CD4-positive, alpha-beta memory T cell (primary cell): ENCODE measurements at regions not wholly inside any gene's neighbourhood (a gene's known extent, or its start where the extent isn't known, plus 50 kb on each side); places are given as distances from the start of the nearest gene placed in this dataset.
A peak's percentile ranks its signal among the peaks of the same experiment; 100 is the strongest.

Experiments used
- CTCF ChIA-PET: fragments of 350-600 bp; sonication (Branson Sonifier 250); formaldehyde crosslinking; loops from one replicate; lab custom pipeline; 2021; ENCODE audit warnings: inconsistent platforms; ENCODE audit not compliant: partially characterized antibody; lab: Charles Lee
- POLR2A ChIA-PET: fragments of 350-600 bp; sonication (Branson Sonifier 250); formaldehyde crosslinking; loops from one replicate; lab custom pipeline; 2021; ENCODE audit not compliant: partially characterized antibody; lab: Charles Lee
- DNase-seq, 5 donors: peaks; one replicate each; pipeline versions ENCODE4 v3.0.0 to v3.0.0-alpha.2; 2020 to 2022; ENCODE audit warnings: mixed read lengths in 1 of 5
- H3K27ac ChIP-seq: one replicate; pipeline ENCODE4 v1.7.0; 2013; ENCODE audit warnings: low read depth, low read length
- H3K27me3 ChIP-seq: 2 replicates; pipeline ENCODE4 v1.7.0; 2013; ENCODE audit warnings: mild to moderate bottlenecking, low read length, moderate library complexity; ENCODE audit not compliant: insufficient read depth
- H3K36me3 ChIP-seq: 2 replicates; pipeline ENCODE4 v1.7.0; 2013; ENCODE audit warnings: mild to moderate bottlenecking, low read length, moderate library complexity; ENCODE audit not compliant: insufficient read depth
- H3K4me1 ChIP-seq: 2 replicates; pipeline ENCODE4 v1.7.0; 2013; ENCODE audit warnings: mild to moderate bottlenecking, low read length, moderate library complexity; ENCODE audit not compliant: insufficient read depth
- H3K4me3 ChIP-seq, 2 donors: one replicate each; pipeline ENCODE4 v1.7.0; 2013; ENCODE audit warnings: low read length in 2 of 2, mild to moderate bottlenecking in 1 of 2
- H3K9me3 ChIP-seq, 2 donors: one replicate each; pipeline ENCODE4 v1.7.0; 2013; ENCODE audit warnings: low read length in 2 of 2, control low read depth in 1 of 2; ENCODE audit not compliant: control insufficient read depth in 1 of 2
- H3K27ac Mint-ChIP-seq, 7 donors: one replicate each; pipeline ENCODE4 v1.8.0; 2020 to 2021; ENCODE audit warnings: mixed read lengths in 7 of 7, mild to moderate bottlenecking in 6 of 7, inconsistent platforms in 3 of 7, moderate library complexity in 3 of 7
- H3K27me3 Mint-ChIP-seq, 2 donors: one replicate each; pipeline ENCODE4 v1.8.0; 2020 to 2021; ENCODE audit warnings: mixed read lengths in 2 of 2
- H3K36me3 Mint-ChIP-seq, 2 donors: one replicate each; pipeline ENCODE4 v1.8.0; 2020 to 2021; ENCODE audit warnings: mixed read lengths in 2 of 2, inconsistent platforms in 1 of 2, mild to moderate bottlenecking in 1 of 2
- H3K4me1 Mint-ChIP-seq, 4 donors: one replicate each; pipeline ENCODE4 v1.8.0; 2020 to 2021; ENCODE audit warnings: mixed read lengths in 4 of 4, mild to moderate bottlenecking in 1 of 4
- H3K4me3 Mint-ChIP-seq, 8 donors: one replicate each; pipeline ENCODE4 v1.8.0; 2020 to 2021; ENCODE audit warnings: mixed read lengths in 8 of 8, mild to moderate bottlenecking in 7 of 8, moderate library complexity in 6 of 8, inconsistent platforms in 3 of 8
- H3K9me3 Mint-ChIP-seq, 8 donors: one replicate each; pipeline ENCODE4 v1.8.0; 2020 to 2021; ENCODE audit warnings: mixed read lengths in 8 of 8, mild to moderate bottlenecking in 5 of 8, inconsistent platforms in 3 of 8, moderate library complexity in 1 of 8
- intact Hi-C: fragments of 100-400 bp; cut with micrococcal nuclease; formaldehyde crosslinking; loops from one replicate; pipeline ENCODE4 v1.15.1; 2023

- Mint-ChIP-seq H3K27ac (peak overlapping the region in 3 of 7 donors; percentile 8 to 42 (median 35)), H3K9me3 (peaks cover 0 to 6% (median 0%) of the 10 kb centered on the region in 8 donors), H3K4me3 (no peak overlapping the region), H3K4me1 (peaks cover 4 to 6% (median 5%) of the 10 kb centered on the region in 4 donors), H3K36me3 (peaks cover 25 to 32% of the 10 kb centered on the region in 2 donors), H3K27me3 (no peaks in the 10 kb centered on the region)
- intact Hi-C loops, result no loop called here
- Histone ChIP-seq H3K4me3 (no peak overlapping the region), H3K4me1 (peaks cover 7% of the 10 kb centered on the region), H3K36me3 (peaks cover 48% of the 10 kb centered on the region), H3K27ac (no peak overlapping the region), H3K9me3 (no peaks in the 10 kb centered on the region), H3K27me3 (no peaks in the 10 kb centered on the region)
- DNase-seq, result no peak
- ChIA-PET POLR2A (interaction anchor here (0.8 to 1.4 kb wide), 4 partner anchors 40 to 168 kb away, joined by 3 to 7 read pairs (median 4); no protein-coding TSS in a partner anchor), CTCF (no interaction called here)
Measured at GRCh38 chr17:77499699-77500435, 359.1 kb downstream of the SEC14L1 start.

GRCh38 chr17:77501101-77501566 lies 360.4 kb downstream of the SEC14L1 start:
- no peaks in the 10 kb centered on the region for H3K9me3 ChIP-seq
- H3K36me3 ChIP-seq, result peaks cover 38% of the 10 kb centered on the region
- Mint-ChIP-seq H3K9me3 (peaks cover 0 to 6% (median 0%) of the 10 kb centered on the region in 8 donors), H3K36me3 (peaks cover 20 to 26% of the 10 kb centered on the region in 2 donors), H3K4me1 (peaks cover 0 to 2% (median 0%) of the 10 kb centered on the region in 4 donors), H3K4me3 (no peak overlapping the region), H3K27me3 (no peaks in the 10 kb centered on the region), H3K27ac (peak overlapping the region in 5 of 7 donors; percentile 15 to 79 (median 42))
- peak in 2 of 5 donors; percentile 33 to 37 for DNase-seq
- H3K27ac ChIP-seq, result no peak overlapping the region
- ChIA-PET CTCF (interaction anchor here (0.8 to 1.4 kb wide), 5 partner anchors 11 to 102 kb away, joined by 3 to 4 read pairs (median 3); no protein-coding TSS in a partner anchor), POLR2A (interaction anchor here (0.8 to 1.7 kb wide), 4 partner anchors 9 to 170 kb away, joined by 3 to 4 read pairs (median 4); no protein-coding TSS in a partner anchor)
- H3K27me3 ChIP-seq, result no peaks in the 10 kb centered on the region
- H3K4me1 ChIP-seq, result no peaks in the 10 kb centered on the region
- intact Hi-C loops, result no loop called here
- no peak overlapping the region for H3K4me3 ChIP-seq

GRCh38 chr17:77501751-77502625 lies 361.2 kb downstream of the SEC14L1 start:
- ChIA-PET CTCF (interaction anchor here (0.8 to 1.4 kb wide), 5 partner anchors 11 to 103 kb away, joined by 3 to 4 read pairs (median 3); no protein-coding TSS in a partner anchor), POLR2A (interaction anchor here (0.8 to 1.7 kb wide), 5 partner anchors 10 to 171 kb away, joined by 3 to 4 read pairs (median 3); no protein-coding TSS in a partner anchor)
- Mint-ChIP-seq H3K4me3 (no peak overlapping the region), H3K9me3 (peaks cover 0 to 6% (median 0%) of the 10 kb centered on the region in 8 donors), H3K27ac (peak overlapping the region in 4 of 7 donors; percentile 4 to 88 (median 58)), H3K36me3 (peaks cover 20 to 26% of the 10 kb centered on the region in 2 donors), H3K27me3 (no peaks in the 10 kb centered on the region), H3K4me1 (peaks cover 0 to 2% (median 0%) of the 10 kb centered on the region in 4 donors)
- H3K4me1 ChIP-seq, result no peaks in the 10 kb centered on the region
- H3K27ac ChIP-seq, result no peak overlapping the region
- no peaks in the 10 kb centered on the region for H3K27me3 ChIP-seq
- H3K9me3 ChIP-seq, result no peaks in the 10 kb centered on the region
- peaks cover 30% of the 10 kb centered on the region for H3K36me3 ChIP-seq
- no peak for DNase-seq
- H3K4me3 ChIP-seq, result no peak overlapping the region
- intact Hi-C loops, result no loop called here

- H3K36me3 Mint-ChIP-seq, result peaks cover 20 to 26% of the 10 kb centered on the region in 2 donors
- Histone ChIP-seq H3K4me3 (no peak overlapping the region), H3K4me1 (no peaks in the 10 kb centered on the region), H3K36me3 (peaks cover 23% of the 10 kb centered on the region), H3K27me3 (no peaks in the 10 kb centered on the region), H3K9me3 (no peaks in the 10 kb centered on the region), H3K27ac (no peak overlapping the region)
- H3K4me1 Mint-ChIP-seq, result peaks cover 0 to 2% (median 0%) of the 10 kb centered on the region in 4 donors
- peak overlapping the region in 4 of 7 donors; percentile 6 to 88 (median 58) for H3K27ac Mint-ChIP-seq
- no peaks in the 10 kb centered on the region for H3K27me3 Mint-ChIP-seq
- intact Hi-C loops, result no loop called here
- H3K4me3 Mint-ChIP-seq, result peak overlapping the region in 1 of 8 donors; percentile 42
- peaks cover 0 to 6% (median 0%) of the 10 kb centered on the region in 8 donors for H3K9me3 Mint-ChIP-seq
- ChIA-PET POLR2A (interaction anchor here (0.6 to 1.4 kb wide), 3 partner anchors 51 to 73 kb away, joined by 3 read pairs; no protein-coding TSS in a partner anchor), CTCF (no interaction called here)
- DNase-seq, result no peak
Measured at GRCh38 chr17:77502626-77503292, 362.0 kb downstream of the SEC14L1 start.

GRCh38 chr17:77503293-77503655 lies 362.5 kb downstream of the SEC14L1 start:
- H3K36me3 ChIP-seq, result peaks cover 20% of the 10 kb centered on the region
- no peaks in the 10 kb centered on the region for H3K27me3 ChIP-seq
- H3K4me1 Mint-ChIP-seq, result peaks cover 0 to 2% (median 0%) of the 10 kb centered on the region in 4 donors
- no peak for DNase-seq
- no peaks in the 10 kb centered on the region for H3K4me1 ChIP-seq
- H3K27ac ChIP-seq, result no peak overlapping the region
- ChIA-PET POLR2A (interaction anchor here (0.6 to 1.4 kb wide), 4 partner anchors 51 to 525 kb away, joined by 3 read pairs; no protein-coding TSS in a partner anchor), CTCF (no interaction called here)
- no peaks in the 10 kb centered on the region for H3K9me3 ChIP-seq
- no peak overlapping the region for H3K4me3 Mint-ChIP-seq
- intact Hi-C loops, result no loop called here
- H3K36me3 Mint-ChIP-seq, result peaks cover 20 to 26% of the 10 kb centered on the region in 2 donors
- H3K27me3 Mint-ChIP-seq, result no peaks in the 10 kb centered on the region
- H3K4me3 ChIP-seq, result no peak overlapping the region
- H3K27ac Mint-ChIP-seq, result peak overlapping the region in 1 of 7 donors; percentile 88
- peaks cover 0 to 6% (median 0%) of the 10 kb centered on the region in 8 donors for H3K9me3 Mint-ChIP-seq

- H3K27me3 Mint-ChIP-seq, result no peaks in the 10 kb centered on the region
- no peak for DNase-seq
- H3K9me3 ChIP-seq, result no peaks in the 10 kb centered on the region
- H3K36me3 ChIP-seq, result peaks cover 14% of the 10 kb centered on the region
- no peaks in the 10 kb centered on the region for H3K27me3 ChIP-seq
- CTCF ChIA-PET, result interaction anchor here (2.7 kb wide), 1 partner anchor 74 kb away, joined by 8 read pairs; no protein-coding TSS in a partner anchor
- H3K9me3 Mint-ChIP-seq, result peaks cover 0 to 6% (median 0%) of the 10 kb centered on the region in 8 donors
- no peak overlapping the region for H3K27ac ChIP-seq
- H3K36me3 Mint-ChIP-seq, result peaks cover 20 to 26% of the 10 kb centered on the region in 2 donors
- POLR2A ChIA-PET, result interaction anchor here (0.6 kb wide), 1 partner anchor 524 kb away, joined by 3 read pairs; no protein-coding TSS in a partner anchor
- no peak overlapping the region for H3K4me3 ChIP-seq
- intact Hi-C loops, result no loop called here
- no peaks in the 10 kb centered on the region for H3K4me1 ChIP-seq
- peak overlapping the region in 2 of 7 donors; percentile 29 to 87 for H3K27ac Mint-ChIP-seq
- H3K4me1 Mint-ChIP-seq, result peaks cover 0 to 2% (median 0%) of the 10 kb centered on the region in 4 donors
- H3K4me3 Mint-ChIP-seq, result no peak overlapping the region
Measured at GRCh38 chr17:77503916-77504651, 363.3 kb downstream of the SEC14L1 start.
